GM06990 (cell line): ENCODE measurements at regions not wholly inside any gene's neighbourhood (a gene's known extent, or its start where the extent isn't known, plus 50 kb on each side); places are given as distances from the start of the nearest gene placed in this dataset.

Experiments used
- DNase-seq: peaks from one replicate; pipeline ENCODE4 v3.0.0-alpha.2; 2011; ENCODE audit not compliant: insufficient read length; ENCODE audit errors: extremely low read depth
- H3K27me3 ChIP-seq: replicated peaks from 2 replicates; pipeline ENCODE4 v1.6.0; 2011; ENCODE audit warnings: low read length; ENCODE audit not compliant: control insufficient read depth, insufficient read depth
- H3K36me3 ChIP-seq: 2 replicates; pipeline ENCODE4 v1.5.1; 2011; ENCODE audit warnings: low read length; ENCODE audit not compliant: control insufficient read depth, insufficient read depth
- H3K4me3 ChIP-seq: replicated peaks from 2 replicates; pipeline ENCODE4 v1.5.1; 2011; ENCODE audit warnings: low read depth, mild to moderate bottlenecking, control low read depth, low read length
- TF ChIP-seq, protein P1 (sequence below): IDR thresholded peaks from 2 replicates; pipeline ENCODE4 v1.5.1; 2011; ENCODE audit warnings: low read length, control low read depth, mild to moderate bottlenecking, inconsistent platforms; ENCODE audit not compliant: insufficient read depth, poor library complexity, severe bottlenecking

DNA sequence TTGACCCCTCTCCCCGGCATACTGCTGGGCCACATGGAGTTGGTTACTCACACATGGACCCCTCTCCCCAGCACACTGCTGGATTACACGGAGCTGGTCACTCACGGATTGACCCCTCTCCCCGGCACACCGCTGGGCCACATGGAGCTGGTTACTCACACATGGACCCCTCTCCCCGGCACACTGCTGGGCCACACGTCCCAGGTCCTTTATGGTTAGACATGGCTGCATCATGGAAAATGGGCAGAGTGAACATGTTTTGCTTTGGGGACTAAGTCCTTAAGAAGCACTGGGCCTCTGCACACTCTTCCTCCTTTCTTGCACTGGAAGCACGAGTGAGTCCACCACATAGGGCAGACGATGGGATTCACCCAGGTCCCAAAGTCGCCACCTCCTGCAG is 102.1 kb upstream of the SHH start:
- Histone ChIP-seq H3K4me3 (no peak overlapping the region), H3K27me3 (no peaks in the 10 kb centered on the region; the same call in 1 of the 2 replicates), H3K36me3 (no peaks in the 10 kb centered on the region)
- no peak for DNase-seq
- TF ChIP-seq, protein P1, sequence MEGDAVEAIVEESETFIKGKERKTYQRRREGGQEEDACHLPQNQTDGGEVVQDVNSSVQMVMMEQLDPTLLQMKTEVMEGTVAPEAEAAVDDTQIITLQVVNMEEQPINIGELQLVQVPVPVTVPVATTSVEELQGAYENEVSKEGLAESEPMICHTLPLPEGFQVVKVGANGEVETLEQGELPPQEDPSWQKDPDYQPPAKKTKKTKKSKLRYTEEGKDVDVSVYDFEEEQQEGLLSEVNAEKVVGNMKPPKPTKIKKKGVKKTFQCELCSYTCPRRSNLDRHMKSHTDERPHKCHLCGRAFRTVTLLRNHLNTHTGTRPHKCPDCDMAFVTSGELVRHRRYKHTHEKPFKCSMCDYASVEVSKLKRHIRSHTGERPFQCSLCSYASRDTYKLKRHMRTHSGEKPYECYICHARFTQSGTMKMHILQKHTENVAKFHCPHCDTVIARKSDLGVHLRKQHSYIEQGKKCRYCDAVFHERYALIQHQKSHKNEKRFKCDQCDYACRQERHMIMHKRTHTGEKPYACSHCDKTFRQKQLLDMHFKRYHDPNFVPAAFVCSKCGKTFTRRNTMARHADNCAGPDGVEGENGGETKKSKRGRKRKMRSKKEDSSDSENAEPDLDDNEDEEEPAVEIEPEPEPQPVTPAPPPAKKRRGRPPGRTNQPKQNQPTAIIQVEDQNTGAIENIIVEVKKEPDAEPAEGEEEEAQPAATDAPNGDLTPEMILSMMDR, result no peak

DNA sequence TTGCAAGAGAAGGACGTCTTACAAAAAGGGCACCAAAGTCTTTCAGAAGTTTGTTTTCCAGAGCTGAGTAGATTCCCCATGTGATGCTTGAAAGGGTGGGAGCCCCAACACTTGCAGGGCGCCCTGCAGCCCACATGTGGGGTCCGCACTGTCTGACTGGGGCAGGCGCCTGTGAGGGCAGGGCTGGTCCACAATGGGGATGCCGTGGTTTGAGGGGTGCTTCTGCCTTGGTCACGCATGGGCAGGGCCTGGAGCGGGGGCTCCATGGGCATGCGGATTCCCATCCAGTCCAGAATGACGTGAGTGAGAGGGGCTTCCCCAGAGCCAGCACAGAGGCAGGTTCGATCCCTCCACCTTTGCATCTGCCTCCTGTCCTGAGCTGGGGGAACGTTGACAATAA is 101.5 kb upstream of the SHH start:
- H3K27me3 ChIP-seq, result no peaks in the 10 kb centered on the region; the same call in 1 of the 2 replicates
- TF ChIP-seq, protein P1, result no peak
- H3K36me3 ChIP-seq, result no peaks in the 10 kb centered on the region
- no peak overlapping the region for H3K4me3 ChIP-seq
- no peak for DNase-seq

DNA sequence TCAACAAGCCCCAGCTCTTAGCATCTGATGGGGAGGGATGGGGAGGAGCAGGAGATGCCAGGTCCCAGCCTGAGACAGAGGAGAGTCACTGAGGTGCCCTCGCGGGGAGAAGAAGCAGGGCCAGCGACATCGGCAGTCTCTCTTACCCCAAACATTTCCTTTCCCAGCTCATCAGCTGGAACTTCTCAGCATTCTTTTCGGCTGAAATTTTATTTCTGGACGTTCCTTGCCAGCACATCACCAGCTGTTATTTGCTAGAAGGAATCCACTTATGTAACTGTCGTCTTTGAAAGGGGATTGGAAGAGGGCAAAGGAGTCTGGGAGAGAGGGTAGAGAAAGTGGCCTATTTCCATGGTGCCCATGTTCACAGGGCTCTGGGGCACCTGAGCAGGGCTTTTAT is 101.0 kb upstream of the SHH start:
- no peak for DNase-seq
- Histone ChIP-seq H3K36me3 (no peaks in the 10 kb centered on the region), H3K27me3 (no peaks in the 10 kb centered on the region; the same call in 1 of the 2 replicates), H3K4me3 (no peak overlapping the region)
- TF ChIP-seq, protein P1, result no peak

DNA sequence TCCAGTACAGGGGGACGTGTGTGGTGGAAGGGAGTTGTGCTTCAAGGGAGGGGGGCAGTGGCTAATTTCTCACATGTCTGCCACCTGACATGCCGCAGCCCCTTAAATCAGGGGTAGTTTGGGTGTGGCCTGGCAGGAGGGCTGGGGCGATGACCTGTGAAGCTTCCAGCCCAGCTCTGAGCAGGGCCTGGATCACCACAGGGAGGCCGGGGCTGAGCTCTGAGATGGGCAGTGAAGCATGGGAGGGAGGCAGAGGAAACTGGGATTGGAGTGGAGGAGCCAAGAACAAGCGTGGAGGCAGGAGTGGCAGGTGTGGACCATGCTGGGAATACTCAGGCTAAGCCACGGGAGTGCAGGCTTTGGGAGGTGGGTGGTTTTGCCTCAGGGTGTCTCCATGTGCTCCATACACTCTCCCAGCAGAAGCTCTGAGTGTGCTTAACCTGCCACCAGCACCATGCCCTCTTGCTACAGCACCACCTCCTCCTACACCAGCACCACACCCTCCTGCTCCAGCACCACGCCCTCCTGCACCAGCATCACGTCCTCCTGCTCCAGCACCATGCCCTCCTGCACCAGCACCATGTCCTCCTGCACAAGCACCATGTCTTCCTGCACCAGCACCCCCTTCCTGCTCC is 99.3 kb upstream of the SHH start:
- DNase-seq, result no peak

DNA sequence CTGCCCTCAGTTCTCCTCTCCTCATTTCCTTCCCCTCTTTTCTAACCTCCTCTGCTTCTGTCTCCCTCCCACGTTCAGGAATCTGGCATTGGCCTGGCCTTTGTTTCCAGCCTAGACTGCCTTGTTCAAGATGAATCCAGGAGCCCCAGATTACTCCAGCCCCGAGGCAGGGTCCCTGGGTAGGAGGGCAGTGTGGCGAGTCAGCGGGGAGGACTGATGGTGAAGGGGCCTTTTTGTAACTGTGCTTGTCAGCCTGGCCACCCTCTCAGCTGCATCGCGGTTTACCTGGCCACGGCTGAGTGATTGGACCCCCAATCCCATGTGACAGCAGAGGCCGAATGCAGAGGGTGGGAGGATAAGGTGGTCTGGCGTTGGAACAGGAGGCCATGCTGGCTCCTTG is 96.1 kb upstream of the SHH start:
- no peak overlapping the region for H3K4me3 ChIP-seq
- TF ChIP-seq, protein P1, result no peak
- no peaks in the 10 kb centered on the region for H3K36me3 ChIP-seq
- no peak for DNase-seq
- H3K27me3 ChIP-seq, result no peaks in the 10 kb centered on the region

More for the DNA sequence above, 99.3 kb upstream of the SHH start:
- Histone ChIP-seq H3K4me3 (no peak overlapping the region), H3K36me3 (no peaks in the 10 kb centered on the region), H3K27me3 (no peaks in the 10 kb centered on the region)
- TF ChIP-seq, protein P1, result no peak
